ENCODE measurements at regions not wholly inside any gene's neighbourhood (a gene's known extent, or its start where the extent isn't known, plus 50 kb on each side); places are given as distances from the start of the nearest gene placed in this dataset.

DNA sequence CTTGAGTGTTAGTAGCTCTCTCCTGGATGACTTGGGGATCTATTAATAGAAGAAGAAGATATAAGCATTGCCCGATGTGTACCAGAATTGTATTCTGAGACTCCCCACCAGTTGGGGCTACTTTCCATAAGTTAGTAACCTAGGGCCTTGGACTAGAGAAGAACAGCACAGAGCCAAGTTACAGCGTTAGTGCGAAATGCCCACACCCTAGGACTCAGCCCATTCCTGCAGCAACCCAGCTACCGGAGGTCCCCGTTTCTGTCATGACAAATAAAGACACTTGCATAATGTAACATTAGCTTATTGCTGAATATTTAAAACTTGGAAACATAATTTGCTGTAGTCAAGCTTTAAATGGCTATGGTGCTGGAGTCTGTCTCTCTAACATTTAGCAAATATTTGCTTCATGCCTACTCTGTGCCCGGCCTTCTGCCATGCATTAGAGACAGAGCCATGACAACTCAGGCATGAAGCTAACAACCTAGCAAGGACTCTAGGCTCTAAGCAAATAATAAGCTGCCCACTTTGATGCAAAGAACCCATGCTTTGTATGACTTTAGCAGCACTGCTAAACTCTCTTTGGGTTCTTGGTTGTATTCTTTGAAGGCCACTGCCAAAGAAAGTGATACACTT lies 103.4 kb upstream of the COL21A1 start:
- no peaks in the 10 kb centered on the region for H3K27me3 ChIP-seq
- no peak for DNase-seq
- H3K4me1 ChIP-seq (replicated peaks in 1 of 2): peaks cover 0 to 14% of the 10 kb centered on the region in 2 donors
- H3K36me3 ChIP-seq (replicated peaks in 1 of 2): no peaks in the 10 kb centered on the region
- WGBS, 4 donors: 77 to 98% (median 91%) methylated on average over 6 of the region's 6 CpGs
- intact Hi-C loops (cut with DNase I): no loop called here
- H3K27ac ChIP-seq: no peak overlapping the region
- H3K9me3 ChIP-seq (replicated peaks in 1 of 3): no peaks in the 10 kb centered on the region
- no peak overlapping the region for H3K4me3 ChIP-seq
- TF ChIP-seq, protein P1, sequence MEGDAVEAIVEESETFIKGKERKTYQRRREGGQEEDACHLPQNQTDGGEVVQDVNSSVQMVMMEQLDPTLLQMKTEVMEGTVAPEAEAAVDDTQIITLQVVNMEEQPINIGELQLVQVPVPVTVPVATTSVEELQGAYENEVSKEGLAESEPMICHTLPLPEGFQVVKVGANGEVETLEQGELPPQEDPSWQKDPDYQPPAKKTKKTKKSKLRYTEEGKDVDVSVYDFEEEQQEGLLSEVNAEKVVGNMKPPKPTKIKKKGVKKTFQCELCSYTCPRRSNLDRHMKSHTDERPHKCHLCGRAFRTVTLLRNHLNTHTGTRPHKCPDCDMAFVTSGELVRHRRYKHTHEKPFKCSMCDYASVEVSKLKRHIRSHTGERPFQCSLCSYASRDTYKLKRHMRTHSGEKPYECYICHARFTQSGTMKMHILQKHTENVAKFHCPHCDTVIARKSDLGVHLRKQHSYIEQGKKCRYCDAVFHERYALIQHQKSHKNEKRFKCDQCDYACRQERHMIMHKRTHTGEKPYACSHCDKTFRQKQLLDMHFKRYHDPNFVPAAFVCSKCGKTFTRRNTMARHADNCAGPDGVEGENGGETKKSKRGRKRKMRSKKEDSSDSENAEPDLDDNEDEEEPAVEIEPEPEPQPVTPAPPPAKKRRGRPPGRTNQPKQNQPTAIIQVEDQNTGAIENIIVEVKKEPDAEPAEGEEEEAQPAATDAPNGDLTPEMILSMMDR (IDR thresholded peaks at IDR 0.05): no peak
- TF ChIP-seq POLR2A (IDR thresholded peaks at IDR 0.05): no peak

DNA sequence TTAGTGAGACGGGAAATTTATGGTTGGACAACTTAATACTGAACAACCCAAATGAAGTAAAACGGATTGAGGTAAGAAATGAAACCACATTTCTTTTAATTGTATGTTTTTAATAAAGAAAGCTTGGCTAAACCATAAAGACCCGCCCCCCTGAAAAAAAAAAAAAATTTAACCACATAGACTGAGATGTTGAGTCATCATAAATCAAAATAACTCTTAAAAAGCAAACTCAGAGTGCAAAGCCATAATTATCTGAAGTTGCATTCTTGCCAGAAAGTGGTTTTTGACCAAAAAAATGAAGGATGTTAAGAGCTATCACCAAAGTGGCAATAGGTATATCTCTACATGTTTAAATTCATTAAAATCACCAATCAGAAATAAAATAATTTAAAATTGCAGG lies 101.8 kb upstream of the COL21A1 start:
- no peak for DNase-seq
- intact Hi-C loops (cut with DNase I): no loop called here
- Histone ChIP-seq H3K4me3 (no peak overlapping the region), H3K4me1 (replicated peaks in 1 of 2) (peaks cover 0 to 14% of the 10 kb centered on the region in 2 donors), H3K27me3 (no peaks in the 10 kb centered on the region), H3K9me3 (replicated peaks in 1 of 3) (no peaks in the 10 kb centered on the region), H3K36me3 (replicated peaks in 1 of 2) (no peaks in the 10 kb centered on the region), H3K27ac (peak overlapping the region in 1 of 5 donors; percentile 17)
- TF ChIP-seq, protein P1 (IDR thresholded peaks at IDR 0.05): no peak
- TF ChIP-seq POLR2A (IDR thresholded peaks at IDR 0.05): no peak
- 39 to 46% (median 40%) methylated on average over 3 of the region's 3 CpGs for WGBS, 4 donors

DNA sequence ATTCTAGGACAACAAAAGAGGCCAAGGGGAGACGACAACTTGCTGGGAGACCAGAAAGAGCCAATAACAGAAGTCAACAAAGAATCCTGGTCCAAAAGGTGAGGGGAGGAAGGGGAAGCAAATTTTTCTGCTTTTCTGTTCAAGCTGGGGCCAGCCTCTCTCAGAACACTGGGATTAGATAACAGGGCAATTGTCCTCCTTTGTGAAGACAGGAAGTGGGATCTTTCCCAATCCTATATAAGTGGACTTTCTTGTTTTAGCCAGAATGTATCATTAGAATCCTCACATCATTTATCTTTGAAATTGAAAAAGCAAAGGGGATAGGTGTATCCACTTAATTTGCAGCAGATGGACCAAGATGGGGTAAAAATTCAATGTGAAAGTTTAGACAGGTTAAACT lies 101.2 kb upstream of the COL21A1 start:
- no peaks in the 10 kb centered on the region for H3K36me3 ChIP-seq (replicated peaks in 1 of 2)
- 82 to 94% (median 88%) methylated on average over 1 of the region's 1 CpG for WGBS, 4 donors
- peaks cover 0 to 14% of the 10 kb centered on the region in 2 donors for H3K4me1 ChIP-seq (replicated peaks in 1 of 2)
- intact Hi-C loops (cut with DNase I): no loop called here
- DNase-seq: no peak
- TF ChIP-seq, protein P1 (IDR thresholded peaks at IDR 0.05): no peak
- no peak for TF ChIP-seq POLR2A (IDR thresholded peaks at IDR 0.05)
- no peaks in the 10 kb centered on the region for H3K9me3 ChIP-seq (replicated peaks in 1 of 3)
- no peaks in the 10 kb centered on the region for H3K27me3 ChIP-seq
- H3K27ac ChIP-seq: peak overlapping the region in 1 of 5 donors; percentile 17
- no peak overlapping the region for H3K4me3 ChIP-seq

DNA sequence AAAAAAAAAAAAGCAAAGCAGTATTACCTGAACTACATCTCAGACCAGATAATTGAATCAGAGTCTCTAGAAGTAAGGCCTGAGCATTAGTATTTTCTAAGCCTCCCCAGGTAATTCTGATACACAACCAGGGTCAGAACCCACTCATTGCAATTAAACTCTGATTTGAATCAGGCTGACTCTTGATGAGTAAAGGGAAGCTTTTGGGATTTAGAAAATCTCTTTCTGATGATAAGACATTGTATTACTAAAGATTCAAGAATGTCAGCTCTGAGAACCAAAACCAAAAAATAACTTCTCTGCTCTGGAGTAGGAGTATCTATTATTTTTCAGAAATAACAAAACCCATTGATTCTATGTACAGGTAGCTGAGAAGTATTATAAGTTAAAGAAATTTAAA lies 100.1 kb upstream of the COL21A1 start:
- H3K36me3 ChIP-seq (replicated peaks in 1 of 2): no peaks in the 10 kb centered on the region
- intact Hi-C loops (cut with DNase I): no loop called here
- H3K4me1 ChIP-seq (replicated peaks in 1 of 2): peaks cover 0 to 14% of the 10 kb centered on the region in 2 donors
- no peaks in the 10 kb centered on the region for H3K9me3 ChIP-seq (replicated peaks in 1 of 3)
- H3K27ac ChIP-seq: no peak overlapping the region
- no peaks in the 10 kb centered on the region for H3K27me3 ChIP-seq
- TF ChIP-seq POLR2A (IDR thresholded peaks at IDR 0.05): no peak
- TF ChIP-seq, protein P1 (IDR thresholded peaks at IDR 0.05): no peak
- H3K4me3 ChIP-seq: no peak overlapping the region
- no peak for DNase-seq

Data from adrenal gland (tissue), 9 donors.